HEK293 (cell line): ENCODE measurements at regions not wholly inside any gene's neighbourhood (a gene's known extent, or its start where the extent isn't known, plus 50 kb on each side); places are given as distances from the start of the nearest gene placed in this dataset.

Experiments
- CTCF ChIA-PET: fragments of 350-600 bp; formaldehyde crosslinking; extraction: SDS; loops from one replicate; lab custom pipeline; 2021; ENCODE audit warnings: antibody characterized with exemption; lab: Yijun Ruan, JAX
- POLR2A ChIA-PET: fragments of 300-600 bp; formaldehyde crosslinking; extraction: SDS; loops from one replicate; lab custom pipeline; 2020; ENCODE audit warnings: antibody characterized with exemption, inconsistent platforms; lab: Yijun Ruan, JAX
- H3K27ac ChIP-seq: fragments of 200-500 bp; sonication (Bioruptor generic); 2 replicates; pipeline ENCODE4 v1.5.1; 2014; ENCODE audit warnings: low read depth, low read length, control low read depth, inconsistent platforms; ENCODE audit errors: extremely low read depth
- H3K36me3 ChIP-seq, 2 experiments: fragments of 200-500 bp in 1 of 2; sonication (Bioruptor generic) in 1 of 2; 1 replicate in 1 of 2; 2 replicates in 1 of 2; pipeline ENCODE4 v1.5.1; 2014 to 2017; ENCODE audit warnings: inconsistent platforms in 2 of 2, low read length in 2 of 2; ENCODE audit not compliant: control insufficient read depth in 2 of 2, insufficient read depth in 1 of 2
- H3K4me1 ChIP-seq: fragments of 200-500 bp; sonication (Bioruptor generic); 2 replicates; pipeline ENCODE4 v1.5.1; 2014; ENCODE audit warnings: mild to moderate bottlenecking, low read length, inconsistent platforms; ENCODE audit not compliant: control insufficient read depth, insufficient read depth
- H3K4me3 ChIP-seq: 2 replicates; pipeline ENCODE4 v1.5.1; 2011; ENCODE audit warnings: low read depth, mild to moderate bottlenecking, control low read depth, low read length, moderate library complexity
- H3K9me3 ChIP-seq: fragments of 200-500 bp; sonication (Bioruptor generic); 2 replicates; pipeline ENCODE4 v1.5.1; 2014; ENCODE audit warnings: low read depth, low read length, inconsistent platforms; ENCODE audit not compliant: control insufficient read depth, insufficient read depth
- BCL11B ChIP-seq: fragments of 450-650 bp; formaldehyde crosslinking; IDR thresholded peaks from 2 replicates; pipeline ENCODE4 v1.5.1; 2016; ENCODE audit warnings: low read depth, missing biosample characterization, missing genetic modification characterization
- ELK4 ChIP-seq: IDR thresholded peaks from 2 replicates; pipeline ENCODE4 v1.6.1; 2011; ENCODE audit warnings: mild to moderate bottlenecking, low read depth, low read length, borderline replicate concordance
- KLF7 ChIP-seq: fragments of 450-650 bp; formaldehyde crosslinking; IDR thresholded peaks from 2 replicates; pipeline ENCODE4 v1.5.1; 2016; ENCODE audit warnings: missing biosample characterization, missing genetic modification characterization, borderline replicate concordance
- OSR2 ChIP-seq: fragments of 450-650 bp; formaldehyde crosslinking; IDR thresholded peaks from 2 replicates; pipeline ENCODE4 v1.5.1; 2016; ENCODE audit warnings: missing biosample characterization, missing genetic modification characterization
- SETDB1 ChIP-seq: IDR thresholded peaks from one replicate; pipeline ENCODE4 v1.6.1; 2017; ENCODE audit warnings: mild to moderate bottlenecking, low read length, moderate library complexity, mixed read lengths; ENCODE audit not compliant: insufficient read length
- TCF7L2 ChIP-seq: IDR thresholded peaks from 2 replicates; pipeline ENCODE4 v1.6.1; 2011; ENCODE audit warnings: low read depth, mild to moderate bottlenecking, inconsistent platforms, low read length, moderate library complexity, borderline replicate concordance
- ZNF133 ChIP-seq: fragments of 450-650 bp; formaldehyde crosslinking; IDR thresholded peaks from 2 replicates; pipeline ENCODE4 v1.5.1; 2016; ENCODE audit warnings: missing biosample characterization, missing genetic modification characterization
- ZNF138 ChIP-seq: fragments of 450-650 bp; formaldehyde crosslinking; IDR thresholded peaks from 2 replicates; pipeline ENCODE4 v1.5.1; 2016; ENCODE audit warnings: missing biosample characterization, missing genetic modification characterization, borderline replicate concordance
- ZNF169 ChIP-seq: fragments of 450-650 bp; formaldehyde crosslinking; IDR thresholded peaks from 2 replicates; pipeline ENCODE4 v1.5.1; 2016; ENCODE audit warnings: missing biosample characterization, missing genetic modification characterization
- ZNF221 ChIP-seq: fragments of 450-650 bp; formaldehyde crosslinking; IDR thresholded peaks from 2 replicates; pipeline ENCODE4 v1.5.1; 2017; ENCODE audit warnings: missing biosample characterization, missing genetic modification characterization, borderline replicate concordance
- ZNF404 ChIP-seq: fragments of 450-650 bp; formaldehyde crosslinking; IDR thresholded peaks from 2 replicates; pipeline ENCODE4 v1.5.1; 2017; ENCODE audit warnings: missing biosample characterization, missing genetic modification characterization
- ZNF426 ChIP-seq: fragments of 450-650 bp; formaldehyde crosslinking; IDR thresholded peaks from 2 replicates; pipeline ENCODE4 v1.5.1; 2017; ENCODE audit warnings: missing biosample characterization, missing genetic modification characterization, mild to moderate bottlenecking, inconsistent platforms, moderate library complexity
- ZNF449 ChIP-seq: fragments of 450-650 bp; formaldehyde crosslinking; IDR thresholded peaks from 2 replicates; pipeline ENCODE4 v1.5.1; 2017; ENCODE audit warnings: missing biosample characterization, mild to moderate bottlenecking, missing genetic modification characterization, moderate library complexity
- ZNF501 ChIP-seq: fragments of 450-650 bp; formaldehyde crosslinking; IDR thresholded peaks from 2 replicates; pipeline ENCODE4 v1.5.1; 2016; ENCODE audit warnings: missing biosample characterization, missing genetic modification characterization
- ZNF558 ChIP-seq: fragments of 450-650 bp; formaldehyde crosslinking; IDR thresholded peaks from 2 replicates; pipeline ENCODE4 v1.5.1; 2016; ENCODE audit warnings: missing biosample characterization, missing genetic modification characterization
- ZNF621 ChIP-seq: fragments of 450-650 bp; formaldehyde crosslinking; IDR thresholded peaks from 2 replicates; pipeline ENCODE4 v1.5.1; 2017; ENCODE audit warnings: missing biosample characterization, missing genetic modification characterization
- ZNF623 ChIP-seq: fragments of 450-650 bp; formaldehyde crosslinking; IDR thresholded peaks from 2 replicates; pipeline ENCODE4 v1.5.1; 2016; ENCODE audit warnings: missing biosample characterization, missing genetic modification characterization
- ZNF692 ChIP-seq: fragments of 450-650 bp; formaldehyde crosslinking; IDR thresholded peaks from 2 replicates; pipeline ENCODE4 v1.5.1; 2016; ENCODE audit warnings: missing biosample characterization, missing genetic modification characterization
- TF ChIP-seq, protein P1 (sequence below): fragments of 450-650 bp; formaldehyde crosslinking; IDR thresholded peaks from 2 replicates; pipeline ENCODE4 v1.5.1; 2017; ENCODE audit warnings: missing biosample characterization, missing genetic modification characterization

DNA sequence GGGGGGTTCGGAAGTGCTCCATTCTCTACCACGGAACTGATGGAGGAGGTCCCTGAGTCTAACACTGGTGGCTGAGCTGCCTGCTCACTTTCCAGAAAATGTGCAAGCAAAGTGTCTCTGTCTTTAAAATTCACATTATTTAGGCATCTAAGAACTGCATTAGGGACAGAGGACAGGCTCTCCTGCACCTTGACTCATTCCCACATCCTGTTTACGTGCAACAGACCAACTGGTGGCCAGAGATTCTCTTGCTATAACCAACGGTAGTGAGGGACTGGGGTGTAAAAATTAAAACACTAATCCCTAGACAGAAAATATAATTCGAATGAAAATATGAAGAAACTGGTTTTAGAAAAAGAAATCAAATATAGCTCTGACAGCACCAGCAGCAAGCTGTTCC is 320.9 kb downstream of the IRX2 start (continued):
- TF ChIP-seq ZNF169 (no peak), ZNF404 (tag by site-specific recombination) (no peak)
- TF ChIP-seq, all 188 proteins: peak for 0

DNA sequence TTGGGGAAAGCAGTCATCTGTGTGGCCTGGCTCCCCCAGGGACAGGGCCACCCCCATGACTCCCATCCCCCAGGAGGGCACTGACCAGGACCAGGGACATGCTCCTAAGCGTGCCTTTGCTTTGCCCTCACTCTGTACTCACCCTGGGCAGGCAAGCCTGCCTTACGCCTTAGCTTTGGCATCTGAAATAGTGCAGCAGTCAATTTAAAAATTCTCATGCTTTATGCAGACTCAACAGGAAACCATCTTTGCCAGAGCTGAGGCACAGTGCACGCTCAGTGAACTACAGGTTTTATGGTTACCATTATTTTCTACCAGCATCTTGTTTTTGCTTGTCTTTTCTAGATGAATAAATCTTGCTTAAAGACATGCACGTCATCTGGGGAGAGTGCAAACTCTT is 323.5 kb downstream of the IRX2 start:
- H3K9me3 ChIP-seq, result no peaks in the 10 kb centered on the region; the same call in 1 of the 2 replicates
- H3K4me3 ChIP-seq, result no peak overlapping the region
- H3K36me3 ChIP-seq, result no peaks in the 10 kb centered on the region
- ChIA-PET CTCF (no interaction called here), POLR2A (no interaction called here)
- no peak overlapping the region for H3K27ac ChIP-seq
- H3K4me1 ChIP-seq, result no peaks in the 10 kb centered on the region
- TF ChIP-seq ZNF558 (no peak), ZNF221 (no peak), ZNF133 (no peak), ZNF449 (tag by site-specific recombination) (no peak), KLF7 (no peak), ZNF426 (tag by site-specific recombination) (no peak), OSR2 (no peak), SETDB1 (no peak), ZNF138 (tag by site-specific recombination) (no peak), ELK4 (no peak), ZNF692 (tag by site-specific recombination) (no peak), BCL11B (tag by site-specific recombination) (no peak), ZNF501 (tag by site-specific recombination) (no peak), ZNF621 (no peak), TCF7L2 (no peak)
- TF ChIP-seq, protein P1, sequence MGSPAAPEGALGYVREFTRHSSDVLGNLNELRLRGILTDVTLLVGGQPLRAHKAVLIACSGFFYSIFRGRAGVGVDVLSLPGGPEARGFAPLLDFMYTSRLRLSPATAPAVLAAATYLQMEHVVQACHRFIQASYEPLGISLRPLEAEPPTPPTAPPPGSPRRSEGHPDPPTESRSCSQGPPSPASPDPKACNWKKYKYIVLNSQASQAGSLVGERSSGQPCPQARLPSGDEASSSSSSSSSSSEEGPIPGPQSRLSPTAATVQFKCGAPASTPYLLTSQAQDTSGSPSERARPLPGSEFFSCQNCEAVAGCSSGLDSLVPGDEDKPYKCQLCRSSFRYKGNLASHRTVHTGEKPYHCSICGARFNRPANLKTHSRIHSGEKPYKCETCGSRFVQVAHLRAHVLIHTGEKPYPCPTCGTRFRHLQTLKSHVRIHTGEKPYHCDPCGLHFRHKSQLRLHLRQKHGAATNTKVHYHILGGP (tag by site-specific recombination), result no peak

- ChIA-PET CTCF (no interaction called here), POLR2A (no interaction called here)
- no peaks in the 10 kb centered on the region for H3K4me1 ChIP-seq
These were observed 327.8 kb downstream of the IRX2 start for GRCh38 chr5:2423634-2424033.

More at GRCh38 chr5:2423634-2424033, 327.8 kb downstream of the IRX2 start:
- Histone ChIP-seq H3K9me3 (no peaks in the 10 kb centered on the region), H3K4me3 (no peak overlapping the region), H3K27ac (no peak overlapping the region), H3K36me3 (no peaks in the 10 kb centered on the region)
- TF ChIP-seq ZNF623 (tag by site-specific recombination), result no peak
- TF ChIP-seq SETDB1, result peak; percentile 73
